ENCODE measurements at regions not wholly inside any gene's neighbourhood (a gene's known extent, or its start where the extent isn't known, plus 50 kb on each side); places are given as distances from the start of the nearest gene placed in this dataset.
"Not testable (repeated sequence)": the region's sequence is repeated elsewhere in the genome, so short reads cannot be mapped to it uniquely, and the experiment has no call there.

GRCh38 chr3:18090377-18090776 is 334.8 kb downstream of the SATB1 start:
- TF ChIP-seq CTCF (IDR thresholded peaks at IDR 0.05; ENCODE audit: insufficient read depth, low read length) = no peak
- no peak for DNase-seq (ENCODE audit: low read depth)
- no peak overlapping the region for H3K4me3 ChIP-seq (ENCODE audit: low read depth, low read length)

DNA sequence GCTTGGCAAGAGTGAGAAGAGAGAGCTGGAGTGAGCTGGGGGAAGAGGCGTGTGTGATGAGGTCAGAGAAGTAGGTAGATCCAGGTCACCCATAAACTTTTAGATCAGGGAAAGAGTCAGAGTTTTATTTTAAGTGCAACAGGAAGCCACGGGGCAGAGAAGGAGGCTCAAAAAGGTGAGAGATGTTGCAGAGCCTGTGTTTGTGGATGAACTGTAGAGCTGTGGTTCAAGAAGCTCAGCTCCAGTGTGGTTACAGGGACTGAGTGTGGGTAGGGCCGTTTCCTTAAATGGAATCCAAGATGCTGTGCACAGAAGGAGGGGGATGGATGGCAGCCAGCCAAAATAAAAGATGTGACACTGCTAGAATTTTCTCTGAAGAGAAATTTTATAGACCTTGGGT is 337.2 kb downstream of the SATB1 start:
- DNase-seq (ENCODE audit: low read depth) = no peak
- no peak overlapping the region for H3K4me3 ChIP-seq (ENCODE audit: low read depth, low read length)
- TF ChIP-seq CTCF (IDR thresholded peaks at IDR 0.05; ENCODE audit: insufficient read depth, low read length) = no peak

- DNase-seq (ENCODE audit: low read depth) = no peak
- H3K4me3 ChIP-seq (ENCODE audit: low read depth, low read length) = no peak overlapping the region
- TF ChIP-seq CTCF (IDR thresholded peaks at IDR 0.05; ENCODE audit: insufficient read depth, low read length) = no peak
Measured at GRCh38 chr3:18086760-18087159, 338.4 kb downstream of the SATB1 start.

DNA sequence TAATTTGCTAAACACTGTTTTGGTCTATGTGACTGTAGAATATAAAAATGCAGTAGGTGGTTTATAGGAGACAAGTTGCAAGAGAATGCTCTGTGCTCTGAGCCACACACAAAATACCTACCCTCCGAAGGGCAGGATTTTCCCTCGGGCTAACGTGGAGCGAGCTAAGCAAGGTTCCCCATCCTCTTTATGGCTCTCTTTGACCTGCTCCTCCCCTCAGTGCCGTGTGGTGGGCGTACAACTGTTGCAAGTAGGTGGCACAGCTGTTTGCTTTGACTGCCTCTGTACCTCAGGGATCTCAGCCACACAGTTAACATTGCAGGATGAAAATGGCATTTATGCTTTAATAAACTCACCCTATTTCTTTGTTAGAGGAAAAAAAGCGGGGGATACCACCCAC is 339.1 kb downstream of the SATB1 start:
- no peak for DNase-seq (ENCODE audit: low read depth)
- no peak for TF ChIP-seq CTCF (IDR thresholded peaks at IDR 0.05; ENCODE audit: insufficient read depth, low read length)
- H3K4me3 ChIP-seq (ENCODE audit: low read depth, low read length) = no peak overlapping the region

GRCh38 chr3:18085429-18085828 is 339.7 kb downstream of the SATB1 start:
- TF ChIP-seq CTCF (IDR thresholded peaks at IDR 0.05; ENCODE audit: insufficient read depth, low read length) = no peak
- no peak for DNase-seq (ENCODE audit: low read depth)

DNA sequence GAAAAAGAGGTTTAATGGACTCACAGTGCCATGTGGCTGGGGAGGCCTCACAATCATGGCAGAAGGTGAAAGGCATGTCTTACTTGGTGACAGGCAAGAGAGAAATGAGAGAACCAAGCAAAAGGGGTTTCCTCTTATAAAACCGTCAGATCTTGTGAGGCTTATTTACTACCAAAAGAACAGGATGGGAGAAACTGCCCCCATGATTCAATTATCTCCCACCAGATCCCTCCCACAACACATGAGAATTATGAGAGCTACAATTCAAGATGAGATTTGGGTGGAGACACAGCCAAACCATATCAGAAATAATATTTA is 340.8 kb upstream of the TBC1D5 start:
- not testable (repeated sequence) for H3K4me3 ChIP-seq (ENCODE audit: low read depth, low read length); DNase-seq (ENCODE audit: low read depth)

More at GRCh38 chr3:18085429-18085828, 339.7 kb downstream of the SATB1 start:
- H3K4me3 ChIP-seq (ENCODE audit: low read depth, low read length) = no peak overlapping the region

- DNase-seq (ENCODE audit: low read depth) = no peak
- no peak overlapping the region for H3K4me3 ChIP-seq (ENCODE audit: low read depth, low read length)
- no peak for TF ChIP-seq CTCF (IDR thresholded peaks at IDR 0.05; ENCODE audit: insufficient read depth, low read length)
Measured at GRCh38 chr3:18082551-18083272, 340.3 kb upstream of the TBC1D5 start.
